Naive thymus-derived CD4-positive, alpha-beta T cell (primary cell): ENCODE measurements at regions not wholly inside any gene's neighbourhood (a gene's known extent, or its start where the extent isn't known, plus 50 kb on each side); places are given as distances from the start of the nearest gene placed in this dataset.

Experiments used
- ATAC-seq: fragments of 150-1000 bp; cut with Tn5 transposase; 2 replicates; pipeline ENCODE4 v1.10.0; 2021; ENCODE audit warnings: mild to moderate bottlenecking, moderate library complexity
- CTCF ChIA-PET: fragments of 350-600 bp; sonication (Branson Sonifier 250); formaldehyde crosslinking; loops from one replicate; lab custom pipeline; 2021; ENCODE audit warnings: antibody characterized with exemption; lab: Charles Lee
- POLR2A ChIA-PET: fragments of 350-600 bp; sonication (Branson Sonifier 250); formaldehyde crosslinking; loops from one replicate; lab custom pipeline; 2021; ENCODE audit warnings: antibody characterized with exemption, inconsistent platforms; lab: Charles Lee
- DNase-seq, 9 donors: peaks; one replicate each; pipeline versions ENCODE4 v3.0.0 to v3.0.0-alpha.2; 2020 to 2022; ENCODE audit warnings: mixed read lengths in 1 of 9
- H3K27ac ChIP-seq: one replicate; pipeline ENCODE4 v1.7.0; 2013; ENCODE audit warnings: mild to moderate bottlenecking, low read depth, low read length, moderate library complexity
- H3K27me3 ChIP-seq, 2 donors: one replicate each; pipeline ENCODE4 v1.7.0; 2013; ENCODE audit warnings: low read length in 2 of 2, mild to moderate bottlenecking in 2 of 2, moderate library complexity in 2 of 2; ENCODE audit not compliant: control insufficient read depth in 2 of 2, insufficient read depth in 2 of 2
- H3K36me3 ChIP-seq, 3 experiments: 1 replicate in 2 of 3; 2 replicates in 1 of 3; pipeline ENCODE4 v1.7.0; 2013; ENCODE audit warnings: low read length in 3 of 3, mild to moderate bottlenecking in 3 of 3, moderate library complexity in 1 of 3; ENCODE audit not compliant: insufficient read depth in 3 of 3, control insufficient read depth in 2 of 3
- H3K4me1 ChIP-seq, 2 donors: one replicate each; pipeline ENCODE4 v1.7.0; 2013; ENCODE audit warnings: low read length in 2 of 2, mild to moderate bottlenecking in 2 of 2, moderate library complexity in 1 of 2; ENCODE audit not compliant: control insufficient read depth in 2 of 2, insufficient read depth in 2 of 2
- H3K4me3 ChIP-seq: 2 replicates; pipeline ENCODE4 v1.7.0; 2013; ENCODE audit warnings: mild to moderate bottlenecking, low read length
- H3K9me3 ChIP-seq, 3 experiments: 1 replicate in 2 of 3; 2 replicates in 1 of 3; pipeline ENCODE4 v1.7.0; 2013; ENCODE audit warnings: low read length in 3 of 3; ENCODE audit not compliant: control insufficient read depth in 2 of 3
- H3K27ac Mint-ChIP-seq, 9 donors: one replicate each; pipeline ENCODE4 v1.8.0; 2020 to 2022; ENCODE audit warnings: mixed read lengths in 9 of 9, mild to moderate bottlenecking in 8 of 9, moderate library complexity in 5 of 9, inconsistent platforms in 2 of 9
- H3K27me3 Mint-ChIP-seq, 5 donors: one replicate each; pipeline ENCODE4 v1.8.0; 2021 to 2022; ENCODE audit warnings: mixed read lengths in 5 of 5, mild to moderate bottlenecking in 1 of 5
- H3K36me3 Mint-ChIP-seq, 5 donors: one replicate each; pipeline ENCODE4 v1.8.0; 2020 to 2022; ENCODE audit warnings: mixed read lengths in 5 of 5, mild to moderate bottlenecking in 3 of 5, inconsistent platforms in 1 of 5
- H3K4me1 Mint-ChIP-seq, 7 donors: one replicate each; pipeline ENCODE4 v1.8.0; 2020 to 2022; ENCODE audit warnings: mixed read lengths in 7 of 7, mild to moderate bottlenecking in 3 of 7, inconsistent platforms in 1 of 7
- H3K4me3 Mint-ChIP-seq, 10 donors: one replicate each; pipeline ENCODE4 v1.8.0; 2020 to 2022; ENCODE audit warnings: mild to moderate bottlenecking in 10 of 10, mixed read lengths in 10 of 10, moderate library complexity in 6 of 10, inconsistent platforms in 2 of 10
- H3K9me3 Mint-ChIP-seq, 11 donors: one replicate each; pipeline ENCODE4 v1.8.0; 2020 to 2022; ENCODE audit warnings: mixed read lengths in 11 of 11, mild to moderate bottlenecking in 4 of 11, inconsistent platforms in 1 of 11, moderate library complexity in 1 of 11
- intact Hi-C, 2 donors: fragments of 100-400 bp; cut with micrococcal nuclease; formaldehyde crosslinking; loops; one replicate each; pipeline ENCODE4 v1.15.1; 2023

- Mint-ChIP-seq H3K27ac (no peak overlapping the region), H3K4me1 (no peaks in the 10 kb centered on the region), H3K27me3 (no peaks in the 10 kb centered on the region), H3K4me3 (no peak overlapping the region), H3K36me3 (no peaks in the 10 kb centered on the region), H3K9me3 (peaks cover 0 to 10% (median 0%) of the 10 kb centered on the region in 11 donors)
- DNase-seq: no peak
- ChIA-PET CTCF (no interaction called here), POLR2A (no interaction called here)
- H3K27me3 ChIP-seq: no peaks in the 10 kb centered on the region
- no peaks in the 10 kb centered on the region for H3K36me3 ChIP-seq
- no peak for ATAC-seq
- no peaks in the 10 kb centered on the region for H3K9me3 ChIP-seq
- H3K4me3 ChIP-seq: no peak overlapping the region
- no peak overlapping the region for H3K27ac ChIP-seq
- intact Hi-C loops: no loop called here
- H3K4me1 ChIP-seq: no peaks in the 10 kb centered on the region
Measured at GRCh38 chrX:80290834-80291233, 129.4 kb upstream of the TENT5D start.

GRCh38 chrX:80293354-80293753 lies 126.9 kb upstream of the TENT5D start:
- no peak for DNase-seq
- intact Hi-C loops: no loop called here
- Mint-ChIP-seq H3K4me1 (no peaks in the 10 kb centered on the region), H3K36me3 (no peaks in the 10 kb centered on the region), H3K27me3 (no peaks in the 10 kb centered on the region), H3K27ac (no peak overlapping the region), H3K4me3 (no peak overlapping the region), H3K9me3 (peaks cover 0 to 10% (median 0%) of the 10 kb centered on the region in 11 donors)
- ChIA-PET POLR2A (no interaction called here), CTCF (no interaction called here)
- H3K4me1 ChIP-seq: no peaks in the 10 kb centered on the region
- no peaks in the 10 kb centered on the region for H3K27me3 ChIP-seq
- no peak overlapping the region for H3K4me3 ChIP-seq
- H3K36me3 ChIP-seq: no peaks in the 10 kb centered on the region
- H3K9me3 ChIP-seq: no peaks in the 10 kb centered on the region
- no peak for ATAC-seq
- no peak overlapping the region for H3K27ac ChIP-seq

GRCh38 chrX:80306007-80306406 lies 114.2 kb upstream of the TENT5D start:
- no peaks in the 10 kb centered on the region for H3K4me1 ChIP-seq
- H3K9me3 ChIP-seq: no peaks in the 10 kb centered on the region
- no peak overlapping the region for H3K4me3 ChIP-seq
- no peak for DNase-seq
- H3K27me3 ChIP-seq: no peaks in the 10 kb centered on the region
- H3K36me3 ChIP-seq: no peaks in the 10 kb centered on the region
- no peak overlapping the region for H3K27ac Mint-ChIP-seq
- ChIA-PET POLR2A (no interaction called here), CTCF (no interaction called here)
- ATAC-seq: no peak
- no peak overlapping the region for H3K27ac ChIP-seq
- H3K27me3 Mint-ChIP-seq: no peaks in the 10 kb centered on the region
- peaks cover 0 to 18% (median 2%) of the 10 kb centered on the region in 11 donors for H3K9me3 Mint-ChIP-seq
- H3K4me3 Mint-ChIP-seq: no peak overlapping the region
- intact Hi-C loops: no loop called here
- H3K36me3 Mint-ChIP-seq: no peaks in the 10 kb centered on the region
- no peaks in the 10 kb centered on the region for H3K4me1 Mint-ChIP-seq

GRCh38 chrX:80312448-80312847 lies 107.8 kb upstream of the TENT5D start:
- no peaks in the 10 kb centered on the region for H3K4me1 ChIP-seq
- Mint-ChIP-seq H3K4me3 (no peak overlapping the region), H3K27me3 (no peaks in the 10 kb centered on the region), H3K9me3 (peaks cover 0 to 4% (median 0%) of the 10 kb centered on the region in 11 donors), H3K36me3 (no peaks in the 10 kb centered on the region), H3K4me1 (no peaks in the 10 kb centered on the region), H3K27ac (no peak overlapping the region)
- ATAC-seq: no peak
- intact Hi-C loops: no loop called here
- no peaks in the 10 kb centered on the region for H3K36me3 ChIP-seq
- ChIA-PET POLR2A (no interaction called here), CTCF (no interaction called here)
- no peaks in the 10 kb centered on the region for H3K27me3 ChIP-seq
- H3K9me3 ChIP-seq: no peaks in the 10 kb centered on the region
- no peak overlapping the region for H3K4me3 ChIP-seq
- no peak for DNase-seq
- H3K27ac ChIP-seq: no peak overlapping the region

- no peak overlapping the region for H3K27ac Mint-ChIP-seq
- H3K27ac ChIP-seq: no peak overlapping the region
- no peaks in the 10 kb centered on the region for H3K9me3 ChIP-seq
- H3K4me1 ChIP-seq: no peaks in the 10 kb centered on the region
- ChIA-PET POLR2A (no interaction called here), CTCF (no interaction called here)
- H3K27me3 ChIP-seq: no peaks in the 10 kb centered on the region
- H3K4me3 Mint-ChIP-seq: no peak overlapping the region
- intact Hi-C loops: no loop called here
- H3K9me3 Mint-ChIP-seq: peaks cover 0 to 8% (median 2%) of the 10 kb centered on the region in 11 donors
- no peaks in the 10 kb centered on the region for H3K36me3 Mint-ChIP-seq
- H3K4me1 Mint-ChIP-seq: no peaks in the 10 kb centered on the region
- ATAC-seq: no peak
- H3K36me3 ChIP-seq: no peaks in the 10 kb centered on the region
- no peak overlapping the region for H3K4me3 ChIP-seq
- no peaks in the 10 kb centered on the region for H3K27me3 Mint-ChIP-seq
- DNase-seq: no peak
Measured at GRCh38 chrX:80316526-80316925, 103.7 kb upstream of the TENT5D start.

GRCh38 chrX:80317646-80318045 lies 102.6 kb upstream of the TENT5D start:
- peaks cover 0 to 18% (median 5%) of the 10 kb centered on the region in 11 donors for H3K9me3 Mint-ChIP-seq
- H3K4me1 ChIP-seq: no peaks in the 10 kb centered on the region
- H3K9me3 ChIP-seq: no peaks in the 10 kb centered on the region
- ATAC-seq: no peak
- no peak overlapping the region for H3K4me3 ChIP-seq
- H3K27me3 ChIP-seq: no peaks in the 10 kb centered on the region
- H3K4me1 Mint-ChIP-seq: no peaks in the 10 kb centered on the region
- no peaks in the 10 kb centered on the region for H3K36me3 Mint-ChIP-seq
- POLR2A ChIA-PET: no interaction called here
- no peak overlapping the region for H3K27ac ChIP-seq
- no peak for DNase-seq
- CTCF ChIA-PET: no interaction called here
- no peak overlapping the region for H3K27ac Mint-ChIP-seq
- intact Hi-C loops: no loop called here
- H3K27me3 Mint-ChIP-seq: no peaks in the 10 kb centered on the region
- no peaks in the 10 kb centered on the region for H3K36me3 ChIP-seq
- H3K4me3 Mint-ChIP-seq: no peak overlapping the region

- intact Hi-C loops: no loop called here
- Mint-ChIP-seq H3K9me3 (peaks cover 0 to 3% (median 0%) of the 10 kb centered on the region in 11 donors), H3K4me1 (no peaks in the 10 kb centered on the region), H3K36me3 (no peaks in the 10 kb centered on the region), H3K27ac (no peak overlapping the region), H3K27me3 (no peaks in the 10 kb centered on the region), H3K4me3 (no peak overlapping the region)
- DNase-seq (no peak), ATAC-seq (no peak)
- Histone ChIP-seq H3K4me1 (no peaks in the 10 kb centered on the region), H3K4me3 (no peak overlapping the region), H3K27ac (no peak overlapping the region), H3K36me3 (no peaks in the 10 kb centered on the region), H3K27me3 (no peaks in the 10 kb centered on the region), H3K9me3 (no peaks in the 10 kb centered on the region)
- ChIA-PET POLR2A (no interaction called here), CTCF (no interaction called here)
Measured at GRCh38 chrX:80331285-80331684, 89.0 kb upstream of the TENT5D start.
